EH (cell line): ENCODE measurements at regions not wholly inside any gene's neighbourhood (a gene's known extent, or its start where the extent isn't known, plus 50 kb on each side); places are given as distances from the start of the nearest gene placed in this dataset.

ENCODE experiments used
- DNase-seq: peaks from one replicate; pipeline ENCODE4 v3.0.0-alpha.2; 2015; ENCODE audit warnings: low read depth

- DNase-seq, result no peak
These were observed 234.1 kb upstream of the PMEPA1 start for GRCh38 chr20:57943950-57944349.

GRCh38 chr20:57943291-57943690 lies 233.5 kb upstream of the PMEPA1 start:
- DNase-seq, result no peak

GRCh38 chr20:57941604-57942381 lies 232.0 kb upstream of the PMEPA1 start:
- no peak for DNase-seq

GRCh38 chr20:57940868-57941522 lies 231.2 kb upstream of the PMEPA1 start:
- DNase-seq, result no peak

GRCh38 chr20:57940376-57940775 lies 230.6 kb upstream of the PMEPA1 start:
- DNase-seq, result no peak

- no peak for DNase-seq
These were observed 229.7 kb upstream of the PMEPA1 start for GRCh38 chr20:57939499-57939898.

GRCh38 chr20:57938158-57939108 lies 228.6 kb upstream of the PMEPA1 start:
- DNase-seq, result peak; percentile 50

- peak; percentile 27 for DNase-seq
These were observed 227.0 kb upstream of the PMEPA1 start for GRCh38 chr20:57936636-57937385.

- no peak for DNase-seq
These were observed 225.1 kb upstream of the PMEPA1 start for GRCh38 chr20:57934913-57935312.

- DNase-seq, result no peak
These were observed 224.4 kb upstream of the PMEPA1 start for GRCh38 chr20:57934007-57934805.

GRCh38 chr20:57932227-57932864 lies 222.5 kb upstream of the PMEPA1 start:
- DNase-seq, result no peak

GRCh38 chr20:57930351-57930750 lies 220.5 kb upstream of the PMEPA1 start:
- no peak for DNase-seq

GRCh38 chr20:57928181-57928967 lies 218.6 kb upstream of the PMEPA1 start:
- peak; percentile 83 for DNase-seq

GRCh38 chr20:57927376-57927775 lies 217.6 kb upstream of the PMEPA1 start:
- DNase-seq, result no peak

- no peak for DNase-seq
These were observed 212.9 kb upstream of the PMEPA1 start for GRCh38 chr20:57922706-57923105.

GRCh38 chr20:57922083-57922482 lies 212.3 kb upstream of the PMEPA1 start:
- DNase-seq, result no peak

GRCh38 chr20:57921676-57922075 lies 211.9 kb upstream of the PMEPA1 start:
- no peak for DNase-seq

GRCh38 chr20:57920971-57921370 lies 211.2 kb upstream of the PMEPA1 start:
- DNase-seq, result no peak

GRCh38 chr20:57919049-57919448 lies 209.2 kb upstream of the PMEPA1 start:
- DNase-seq, result no peak

GRCh38 chr20:57918551-57918950 lies 208.7 kb upstream of the PMEPA1 start:
- DNase-seq, result no peak
